ENCODE measurements at regions not wholly inside any gene's neighbourhood (a gene's known extent, or its start where the extent isn't known, plus 50 kb on each side); places are given as distances from the start of the nearest gene placed in this dataset.
"Not testable (repeated sequence)": the region's sequence is repeated elsewhere in the genome, so short reads cannot be mapped to it uniquely, and the experiment has no call there.

DNA sequence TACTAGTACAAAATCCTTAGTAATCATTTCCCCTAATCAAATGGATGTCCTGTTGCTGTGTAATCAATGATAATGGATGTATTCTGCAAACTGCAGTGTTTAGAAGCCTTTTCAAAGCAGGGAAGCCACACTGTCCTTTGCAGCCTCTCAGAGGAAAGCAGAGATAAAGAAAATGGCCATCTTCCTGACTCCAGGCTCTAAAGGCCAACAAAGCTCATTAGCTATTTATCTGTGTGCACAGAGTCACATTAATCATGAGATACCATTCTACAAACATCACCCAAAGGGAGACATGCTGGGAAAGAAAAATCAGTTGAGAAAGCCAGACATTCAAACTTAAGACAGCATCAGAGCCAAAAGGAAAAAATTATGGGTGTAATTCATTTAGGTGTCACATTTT is 165.0 kb downstream of the RAD51AP2 start:
- ChIA-PET CTCF (no interaction called here), POLR2A (no interaction called here)
- no peak for DNase-seq (ENCODE audit: low read depth)
- Histone ChIP-seq H3K27me3 (ENCODE audit: control insufficient read depth, insufficient read depth, low read length) (no peaks in the 10 kb centered on the region), H3K4me3 (ENCODE audit: low read depth, low read length) (no peak overlapping the region), H3K36me3 (ENCODE audit: control insufficient read depth, insufficient read depth, low read length) (no peaks in the 10 kb centered on the region)
- no peak for TF ChIP-seq CTCF (IDR thresholded peaks at IDR 0.05; ENCODE audit: insufficient read depth, low read depth, low read length)

- H3K36me3 ChIP-seq (ENCODE audit: control insufficient read depth, insufficient read depth, low read length); POLR2A ChIA-PET; H3K27me3 ChIP-seq (ENCODE audit: control insufficient read depth, insufficient read depth, low read length); DNase-seq (ENCODE audit: low read depth); CTCF ChIA-PET; H3K4me3 ChIP-seq (ENCODE audit: low read depth, low read length): not testable (repeated sequence)
These were observed 175.5 kb downstream of the RAD51AP2 start for GRCh38 chr2:17342692-17343091.

DNA sequence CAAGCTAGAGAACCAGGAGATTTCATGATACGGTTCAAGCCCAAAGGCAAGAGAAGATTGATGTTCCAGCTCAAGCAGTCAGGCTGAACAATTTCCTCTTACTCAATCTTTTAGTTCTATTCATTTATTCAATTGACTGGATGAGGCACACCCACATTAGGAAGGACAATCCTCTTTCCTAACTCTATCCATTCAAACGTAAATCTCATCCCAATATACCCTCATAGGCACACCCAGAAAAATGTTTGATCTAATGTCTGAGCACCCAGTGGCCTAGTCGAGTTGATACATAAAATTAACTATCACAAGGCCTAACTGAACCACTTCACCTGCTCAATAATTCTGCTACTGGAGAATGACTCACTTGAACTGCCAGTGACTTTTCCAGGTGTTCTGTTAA is 180.7 kb downstream of the RAD51AP2 start:
- Histone ChIP-seq H3K4me3 (ENCODE audit: low read depth, low read length) (no peak overlapping the region), H3K36me3 (ENCODE audit: control insufficient read depth, insufficient read depth, low read length) (no peaks in the 10 kb centered on the region), H3K27me3 (ENCODE audit: control insufficient read depth, insufficient read depth, low read length) (no peaks in the 10 kb centered on the region)
- POLR2A ChIA-PET = no interaction called here
- TF ChIP-seq CTCF (IDR thresholded peaks at IDR 0.05; ENCODE audit: insufficient read depth, low read depth, low read length) = no peak
- no peak for DNase-seq (ENCODE audit: low read depth)
- CTCF ChIA-PET = no interaction called here

DNA sequence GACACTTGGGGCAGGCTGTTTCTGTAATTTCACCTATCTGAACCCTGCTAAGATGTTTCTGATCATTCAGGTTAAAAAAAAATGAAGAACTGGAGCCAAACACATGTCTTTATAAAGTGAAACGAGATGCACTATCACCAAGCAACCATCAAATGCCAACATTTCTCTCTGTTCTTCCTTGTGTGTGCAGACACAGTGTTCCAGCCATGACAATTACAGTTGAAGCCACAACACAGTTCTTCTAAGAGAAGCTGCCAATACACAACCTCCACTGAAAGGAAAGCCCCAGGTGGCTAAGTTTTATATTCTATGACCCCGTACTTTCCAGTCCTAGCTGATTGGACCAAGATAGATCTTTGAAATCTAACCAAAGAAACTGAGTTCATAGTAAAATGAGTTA is 181.8 kb downstream of the RAD51AP2 start:
- Histone ChIP-seq H3K27me3 (ENCODE audit: control insufficient read depth, insufficient read depth, low read length) (no peaks in the 10 kb centered on the region), H3K36me3 (ENCODE audit: control insufficient read depth, insufficient read depth, low read length) (no peaks in the 10 kb centered on the region), H3K4me3 (ENCODE audit: low read depth, low read length) (no peak overlapping the region)
- ChIA-PET CTCF (no interaction called here), POLR2A (no interaction called here)
- no peak for TF ChIP-seq CTCF (IDR thresholded peaks at IDR 0.05; ENCODE audit: insufficient read depth, low read depth, low read length)
- DNase-seq (ENCODE audit: low read depth) = no peak

GRCh38 chr2:17334300-17334699 is 183.9 kb downstream of the RAD51AP2 start:
- DNase-seq (ENCODE audit: low read depth) = no peak
- H3K36me3 ChIP-seq (ENCODE audit: control insufficient read depth, insufficient read depth, low read length) = no peaks in the 10 kb centered on the region
- ChIA-PET POLR2A (no interaction called here), CTCF (interaction anchor here (2.2 kb wide), 1 partner anchor 25 kb away, joined by 5 read pairs; no protein-coding TSS in a partner anchor)
- H3K4me3 ChIP-seq (ENCODE audit: low read depth, low read length) = no peak overlapping the region
- H3K27me3 ChIP-seq (ENCODE audit: control insufficient read depth, insufficient read depth, low read length) = no peaks in the 10 kb centered on the region
- TF ChIP-seq CTCF (IDR thresholded peaks at IDR 0.05; ENCODE audit: insufficient read depth, low read depth, low read length) = no peak

- Histone ChIP-seq H3K36me3 (ENCODE audit: control insufficient read depth, insufficient read depth, low read length) (no peaks in the 10 kb centered on the region), H3K27me3 (ENCODE audit: control insufficient read depth, insufficient read depth, low read length) (no peaks in the 10 kb centered on the region), H3K4me3 (ENCODE audit: low read depth, low read length) (no peak overlapping the region)
- ChIA-PET POLR2A (no interaction called here), CTCF (no interaction called here)
- TF ChIP-seq CTCF (IDR thresholded peaks at IDR 0.05; ENCODE audit: insufficient read depth, low read depth, low read length) = no peak
- no peak for DNase-seq (ENCODE audit: low read depth)
These were observed 186.6 kb downstream of the RAD51AP2 start for GRCh38 chr2:17331636-17332035.

All from BJ (cell line).